ENCODE measurements at regions not wholly inside any gene's neighbourhood (a gene's known extent, or its start where the extent isn't known, plus 50 kb on each side); places are given as distances from the start of the nearest gene placed in this dataset.

GRCh38 chrX:39627257-39627656 is 470.5 kb downstream of the BCOR start:
- Mint-ChIP-seq H3K36me3 (ENCODE audit: low read depth) (no peaks in the 10 kb centered on the region), H3K4me1 (no peaks in the 10 kb centered on the region)

GRCh38 chrX:39629001-39629400 is 468.8 kb downstream of the BCOR start:
- no peak for TF ChIP-seq CTCF (IDR thresholded peaks at IDR 0.05)
- DNase-seq (no peak), ATAC-seq (ENCODE audit: low read depth) (no peak)
- intact Hi-C loops (cut with micrococcal nuclease), result no loop called here
- Mint-ChIP-seq H3K9me3 (no peaks in the 10 kb centered on the region), H3K27me3 (peaks cover 2% of the 10 kb centered on the region), H3K4me3 (no peak overlapping the region), H3K27ac (no peak overlapping the region), H3K36me3 (ENCODE audit: low read depth) (no peaks in the 10 kb centered on the region), H3K4me1 (no peaks in the 10 kb centered on the region)
- ChIA-PET CTCF (no interaction called here), POLR2A (no interaction called here)

More at GRCh38 chrX:39627257-39627656, 470.5 kb downstream of the BCOR start:
- DNase-seq, result no peak
- POLR2A ChIA-PET, result no interaction called here
- Mint-ChIP-seq H3K27ac (no peak overlapping the region), H3K4me3 (no peak overlapping the region), H3K27me3 (peaks cover 2% of the 10 kb centered on the region), H3K9me3 (no peaks in the 10 kb centered on the region)
- CTCF ChIA-PET, result no interaction called here
- intact Hi-C loops (cut with micrococcal nuclease), result no loop called here
- ATAC-seq (ENCODE audit: low read depth), result no peak
- TF ChIP-seq CTCF (IDR thresholded peaks at IDR 0.05), result no peak

- H3K27ac Mint-ChIP-seq, result no peak overlapping the region
- POLR2A ChIA-PET, result no interaction called here
These were observed 467.4 kb downstream of the BCOR start for GRCh38 chrX:39630344-39630743.

GRCh38 chrX:39631276-39632229 is 466.2 kb downstream of the BCOR start:
- no peaks in the 10 kb centered on the region for H3K4me1 Mint-ChIP-seq
- H3K4me3 Mint-ChIP-seq, result no peak overlapping the region
- ChIA-PET CTCF (no interaction called here), POLR2A (no interaction called here)
- DNase-seq, result no peak
- H3K36me3 Mint-ChIP-seq (ENCODE audit: low read depth), result no peaks in the 10 kb centered on the region
- no peak overlapping the region for H3K27ac Mint-ChIP-seq
- no peak for TF ChIP-seq CTCF (IDR thresholded peaks at IDR 0.05)
- H3K9me3 Mint-ChIP-seq, result no peaks in the 10 kb centered on the region
- peaks cover 2% of the 10 kb centered on the region for H3K27me3 Mint-ChIP-seq
- intact Hi-C loops (cut with micrococcal nuclease), result no loop called here
- ATAC-seq (ENCODE audit: low read depth), result no peak

More at GRCh38 chrX:39630344-39630743, 467.4 kb downstream of the BCOR start:
- DNase-seq (no peak), ATAC-seq (ENCODE audit: low read depth) (no peak)
- Mint-ChIP-seq H3K9me3 (no peaks in the 10 kb centered on the region), H3K27me3 (peaks cover 2% of the 10 kb centered on the region), H3K4me1 (no peaks in the 10 kb centered on the region), H3K36me3 (ENCODE audit: low read depth) (no peaks in the 10 kb centered on the region), H3K4me3 (no peak overlapping the region)
- CTCF ChIA-PET, result no interaction called here
- no peak for TF ChIP-seq CTCF (IDR thresholded peaks at IDR 0.05)
- intact Hi-C loops (cut with micrococcal nuclease), result no loop called here

- no peaks in the 10 kb centered on the region for H3K4me1 Mint-ChIP-seq
- H3K27me3 Mint-ChIP-seq, result no peaks in the 10 kb centered on the region
- H3K9me3 Mint-ChIP-seq, result no peaks in the 10 kb centered on the region
- ChIA-PET CTCF (no interaction called here), POLR2A (no interaction called here)
- ATAC-seq (ENCODE audit: low read depth) (no peak), DNase-seq (no peak)
- H3K4me3 Mint-ChIP-seq, result no peak overlapping the region
- intact Hi-C loops (cut with micrococcal nuclease), result no loop called here
- H3K27ac Mint-ChIP-seq, result no peak overlapping the region
- no peaks in the 10 kb centered on the region for H3K36me3 Mint-ChIP-seq (ENCODE audit: low read depth)
- no peak for TF ChIP-seq CTCF (IDR thresholded peaks at IDR 0.05)
These were observed 464.5 kb downstream of the BCOR start for GRCh38 chrX:39633293-39633692.
